CD14-positive monocyte (primary cell): ENCODE measurements at regions not wholly inside any gene's neighbourhood (a gene's known extent, or its start where the extent isn't known, plus 50 kb on each side); places are given as distances from the start of the nearest gene placed in this dataset.

Experiments
- DNase-seq, 3 donors: peaks; one replicate each; pipeline ENCODE4 v3.0.0-alpha.2; 2011 to 2022
- H2AFZ ChIP-seq: 2 replicates; pipeline ENCODE4 v1.6.0; 2012; ENCODE audit warnings: mild to moderate bottlenecking, low read depth, low read length, inconsistent platforms; ENCODE audit not compliant: insufficient read depth, poor library complexity, severe bottlenecking
- H3K27ac ChIP-seq, 2 donors: 1 replicate in 1 of 2; 2 replicates in 1 of 2; pipeline ENCODE4 v1.5.1; 2012 to 2013; ENCODE audit warnings: low read length in 2 of 2, control low read depth in 1 of 2, inconsistent platforms in 1 of 2, low read depth in 1 of 2, mild to moderate bottlenecking in 1 of 2
- H3K27me3 ChIP-seq, 2 donors: one replicate each; pipeline versions ENCODE4 v1.6.0 to v1.6.1; 2011 to 2013; ENCODE audit warnings: low read length in 2 of 2; ENCODE audit not compliant: control insufficient read depth in 2 of 2, insufficient read depth in 2 of 2
- H3K36me3 ChIP-seq, 2 donors: replicated peaks in 1 of 2; 1 replicate in 1 of 2; 2 replicates in 1 of 2; pipeline versions ENCODE4 v1.5.1 to v1.6.1; 2012 to 2013; ENCODE audit warnings: low read length in 2 of 2, control low read depth in 1 of 2, inconsistent platforms in 1 of 2, mild to moderate bottlenecking in 1 of 2; ENCODE audit not compliant: insufficient read depth in 2 of 2, control insufficient read depth in 1 of 2
- H3K4me1 ChIP-seq, 2 donors: 1 replicate in 1 of 2; 2 replicates in 1 of 2; pipeline versions ENCODE4 v1.5.1 to v1.6.1; 2012 to 2013; ENCODE audit warnings: low read length in 2 of 2, control low read depth in 1 of 2, inconsistent platforms in 1 of 2, mild to moderate bottlenecking in 1 of 2, moderate library complexity in 1 of 2; ENCODE audit not compliant: insufficient read depth in 2 of 2, control insufficient read depth in 1 of 2
- H3K4me2 ChIP-seq: replicated peaks from 2 replicates; pipeline ENCODE3; 2012; ENCODE audit warnings: low read length, moderate library complexity, mild to moderate bottlenecking; ENCODE audit not compliant: poor library complexity, severe bottlenecking; ENCODE audit errors: extremely low read depth
- H3K4me3 ChIP-seq, 3 experiments: fragments of 200-600 bp in 1 of 3; sonication (generic) in 1 of 3; replicated peaks in 1 of 3; 1 replicate in 2 of 3; 2 replicates in 1 of 3; pipeline ENCODE4 v1.5.1; 2011 to 2013; ENCODE audit warnings: low read length in 3 of 3, mild to moderate bottlenecking in 3 of 3, control low read depth in 2 of 3, low read depth in 2 of 3, inconsistent platforms in 1 of 3, moderate library complexity in 1 of 3
- H3K79me2 ChIP-seq: 2 replicates; pipeline ENCODE4 v1.6.0; 2012; ENCODE audit warnings: mild to moderate bottlenecking, control low read depth, inconsistent platforms, low read length, moderate library complexity; ENCODE audit not compliant: insufficient read depth
- H3K9ac ChIP-seq: 2 replicates; pipeline ENCODE4 v1.6.0; 2017; ENCODE audit warnings: low read length, mild to moderate bottlenecking; ENCODE audit not compliant: insufficient read depth, poor library complexity, severe bottlenecking
- H3K9me3 ChIP-seq, 2 donors: replicated peaks in 1 of 2; 1 replicate in 1 of 2; 2 replicates in 1 of 2; pipeline versions ENCODE4 v1.5.1 to v1.6.1; 2012 to 2013; ENCODE audit warnings: low read length in 2 of 2, control low read depth in 1 of 2; ENCODE audit not compliant: control insufficient read depth in 1 of 2, insufficient read depth in 1 of 2
- H4K20me1 ChIP-seq: 2 replicates; pipeline ENCODE4 v1.6.0; 2012; ENCODE audit warnings: mild to moderate bottlenecking, low read length, control low read depth, moderate library complexity; ENCODE audit not compliant: insufficient read depth
- H3K27ac Mint-ChIP-seq, 7 donors: one replicate each; pipeline ENCODE4 v1.8.0; 2020; ENCODE audit warnings: mild to moderate bottlenecking in 7 of 7, mixed read lengths in 7 of 7, moderate library complexity in 6 of 7, inconsistent platforms in 2 of 7
- H3K27me3 Mint-ChIP-seq, 3 donors: one replicate each; pipeline ENCODE4 v1.8.0; 2021 to 2022; ENCODE audit warnings: low read depth in 3 of 3, mild to moderate bottlenecking in 3 of 3, mixed read lengths in 3 of 3, moderate library complexity in 3 of 3, inconsistent platforms in 1 of 3
- H3K36me3 Mint-ChIP-seq, 2 donors: one replicate each; pipeline ENCODE4 v1.8.0; 2020; ENCODE audit warnings: mixed read lengths in 2 of 2, inconsistent platforms in 1 of 2, mild to moderate bottlenecking in 1 of 2
- H3K4me1 Mint-ChIP-seq: one replicate; pipeline ENCODE4 v1.8.0; 2020; ENCODE audit warnings: mild to moderate bottlenecking, mixed read lengths
- H3K4me3 Mint-ChIP-seq, 2 donors: one replicate each; pipeline ENCODE4 v1.8.0; 2020; ENCODE audit warnings: mild to moderate bottlenecking in 2 of 2, mixed read lengths in 2 of 2, moderate library complexity in 1 of 2
- H3K9me3 Mint-ChIP-seq, 7 donors: one replicate each; pipeline ENCODE4 v1.8.0; 2020 to 2022; ENCODE audit warnings: mixed read lengths in 7 of 7, mild to moderate bottlenecking in 6 of 7, moderate library complexity in 6 of 7, inconsistent platforms in 2 of 7
- CTCF ChIP-seq: fragments of 200-600 bp; IDR thresholded peaks from one replicate; pipeline ENCODE4 v1.8.0; 2022; ENCODE audit warnings: antibody characterized with exemption, mild to moderate bottlenecking
- WGBS: methylation state at CpG from one replicate; pipeline ENCODE4 v1.1.5; 2013; ENCODE audit warnings: missing lambda C conversion rate; ENCODE audit not compliant: insufficient coverage; 5-methylcytosine and 5-hydroxymethylcytosine counted together
- intact Hi-C, 2 donors: fragments of 100-400 bp; cut with micrococcal nuclease; formaldehyde crosslinking; loops; one replicate each; pipeline versions ENCODE4 v1.15.0 to v1.15.1; 2023

- H3K4me3 ChIP-seq = no peak overlapping the region
- intact Hi-C loops = no loop called here
- H3K4me1 Mint-ChIP-seq = no peaks in the 10 kb centered on the region
- H3K36me3 ChIP-seq = no peaks in the 10 kb centered on the region
- no peaks in the 10 kb centered on the region for H3K27me3 ChIP-seq
- no peak overlapping the region for H3K27ac Mint-ChIP-seq
- peaks cover 0 to 7% (median 3%) of the 10 kb centered on the region in 7 donors for H3K9me3 Mint-ChIP-seq
- H3K27ac ChIP-seq = no peak overlapping the region
- no peaks in the 10 kb centered on the region for H3K9me3 ChIP-seq
- TF ChIP-seq CTCF = no peak
- H4K20me1 ChIP-seq = no peaks in the 10 kb centered on the region
- no peak for DNase-seq
- H3K9ac ChIP-seq = no peak overlapping the region
- H3K27me3 Mint-ChIP-seq = peaks cover 0 to 1% (median 0%) of the 10 kb centered on the region in 3 donors
- H3K4me1 ChIP-seq = no peaks in the 10 kb centered on the region
- 57% methylated on average over 1 of the region's 2 CpGs for WGBS
- H3K79me2 ChIP-seq = no peaks in the 10 kb centered on the region
- no peak overlapping the region for H3K4me2 ChIP-seq
- no peaks in the 10 kb centered on the region for H3K36me3 Mint-ChIP-seq
- no peak overlapping the region for H2AFZ ChIP-seq
- no peak overlapping the region for H3K4me3 Mint-ChIP-seq
These were observed 544.1 kb downstream of the XPNPEP1 start for GRCh38 chr10:109379186-109379585.

GRCh38 chr10:109374215-109374614 is 549.1 kb downstream of the XPNPEP1 start:
- Histone ChIP-seq H3K4me3 (no peak overlapping the region), H4K20me1 (no peaks in the 10 kb centered on the region), H3K27ac (no peak overlapping the region), H3K9ac (no peak overlapping the region), H3K27me3 (no peaks in the 10 kb centered on the region), H3K4me2 (no peak overlapping the region), H3K4me1 (no peaks in the 10 kb centered on the region), H3K36me3 (no peaks in the 10 kb centered on the region), H2AFZ (no peak overlapping the region), H3K9me3 (no peaks in the 10 kb centered on the region), H3K79me2 (no peaks in the 10 kb centered on the region)
- Mint-ChIP-seq H3K27me3 (peaks cover 0 to 3% (median 2%) of the 10 kb centered on the region in 3 donors), H3K36me3 (no peaks in the 10 kb centered on the region), H3K4me1 (no peaks in the 10 kb centered on the region), H3K4me3 (no peak overlapping the region), H3K9me3 (peaks cover 2 to 14% (median 5%) of the 10 kb centered on the region in 7 donors), H3K27ac (no peak overlapping the region)
- intact Hi-C loops = no loop called here
- 83% methylated on average over 1 of the region's 1 CpG for WGBS
- no peak for DNase-seq
- TF ChIP-seq CTCF = no peak
